PC-3 (cell line): ENCODE measurements at regions not wholly inside any gene's neighbourhood (a gene's known extent, or its start where the extent isn't known, plus 50 kb on each side); places are given as distances from the start of the nearest gene placed in this dataset.

ENCODE experiments used
- ATAC-seq: fragments of 200-7000 bp; cut with Tn5 transposase; 2 replicates; pipeline ENCODE4 v1.9.1; 2020; ENCODE audit warnings: mild to moderate bottlenecking, moderate library complexity
- BruUV-seq: library from RNA; stranded (reverse); fragments of 400-500 nt; replicated peaks from 2 replicates; lab custom pipeline; 2021; lab: Mats Ljungman, UMichigan
- CTCF ChIA-PET: fragments of 300-600 bp; sonication (Branson Sonifier 250); formaldehyde crosslinking; loops from one replicate; lab custom pipeline; 2022; ENCODE audit warnings: antibody characterized with exemption; lab: Charles Lee
- POLR2A ChIA-PET: fragments of 300-600 bp; sonication (Branson Sonifier 250); formaldehyde crosslinking; loops from one replicate; lab custom pipeline; 2022; ENCODE audit warnings: antibody characterized with exemption; ENCODE audit not compliant: unreplicated experiment; lab: Charles Lee
- DNase-seq: peaks from one replicate; pipeline ENCODE4 v3.0.0-alpha.2; 2015
- H2AFZ ChIP-seq: fragments of 300-600 bp; sonication (generic); 2 replicates; pipeline ENCODE4 v1.6.0; 2016; ENCODE audit warnings: antibody characterized with exemption, low read length
- H3F3A ChIP-seq: fragments of 300-600 bp; sonication (generic); one replicate; pipeline ENCODE4 v1.6.0; 2017; ENCODE audit warnings: antibody characterized with exemption, low read length, control low read depth, mild to moderate bottlenecking; ENCODE audit not compliant: unreplicated experiment
- H3K27ac ChIP-seq: fragments of 300-600 bp; sonication (generic); 2 replicates; pipeline ENCODE4 v1.5.1; 2016; ENCODE audit warnings: mild to moderate bottlenecking, low read length
- H3K27me3 ChIP-seq: fragments of 300-600 bp; sonication (generic); 2 replicates; pipeline ENCODE4 v1.6.1; 2016; ENCODE audit warnings: low read length, mixed read lengths
- H3K36me3 ChIP-seq: fragments of 300-600 bp; sonication (generic); 2 replicates; pipeline ENCODE4 v1.6.1; 2016; ENCODE audit warnings: low read depth, mixed run types, low read length, mixed read lengths
- H3K4me1 ChIP-seq: fragments of 300-600 bp; sonication (generic); 2 replicates; pipeline ENCODE4 v1.5.1; 2016; ENCODE audit warnings: low read length; ENCODE audit not compliant: insufficient read depth
- H3K4me2 ChIP-seq: fragments of 300-600 bp; sonication (generic); 2 replicates; pipeline ENCODE4 v1.6.0; 2016; ENCODE audit warnings: low read length
- H3K4me3 ChIP-seq: fragments of 300-600 bp; sonication (generic); 2 replicates; pipeline ENCODE4 v1.5.1; 2016; ENCODE audit warnings: mild to moderate bottlenecking, low read length, mixed read lengths
- H3K79me2 ChIP-seq: fragments of 300-600 bp; sonication (generic); 2 replicates; pipeline ENCODE4 v1.6.1; 2017; ENCODE audit warnings: low read length, mixed read lengths
- H3K9ac ChIP-seq: fragments of 300-600 bp; sonication (generic); 2 replicates; pipeline ENCODE4 v1.6.0; 2016; ENCODE audit warnings: mild to moderate bottlenecking, low read length
- H3K9me2 ChIP-seq: fragments of 300-600 bp; sonication (generic); replicated peaks from 2 replicates; pipeline ENCODE4 v1.6.1; 2016; ENCODE audit warnings: mixed run types, low read length, mixed read lengths
- H3K9me3 ChIP-seq: fragments of 300-600 bp; sonication (generic); 2 replicates; pipeline ENCODE4 v1.6.1; 2016; ENCODE audit warnings: low read length, mixed read lengths
- H4K20me1 ChIP-seq: fragments of 300-600 bp; sonication (generic); 2 replicates; pipeline ENCODE4 v1.6.1; 2016; ENCODE audit warnings: low read length, mixed read lengths
- CTCF ChIP-seq: fragments of 300-600 bp; sonication (generic); conservative IDR thresholded peaks from 2 replicates; pipeline ENCODE4 v1.5.1; 2017; ENCODE audit warnings: antibody characterized with exemption, low read depth, mild to moderate bottlenecking, low read length
- EZH2 ChIP-seq: fragments of 300-600 bp; sonication (generic); IDR thresholded peaks from one replicate; pipeline ENCODE4 v1.6.1; 2017; ENCODE audit warnings: antibody characterized with exemption, mild to moderate bottlenecking, low read length; ENCODE audit not compliant: unreplicated experiment
- EZH2phosphoT487 ChIP-seq: fragments of 300-600 bp; sonication (generic); IDR thresholded peaks from 2 replicates; pipeline ENCODE4 v1.6.1; 2018; ENCODE audit warnings: mild to moderate bottlenecking, antibody characterized with exemption, low read length, borderline replicate concordance
- intact Hi-C: fragments of 100-400 bp; cut with micrococcal nuclease; formaldehyde crosslinking; loops from 2 replicates; pipeline ENCODE4 v1.9.0; 2023

- H4K20me1 ChIP-seq = no peaks in the 10 kb centered on the region
- ATAC-seq (no peak), DNase-seq (no peak)
- TF ChIP-seq CTCF = no peak
- TF ChIP-seq EZH2 = no peak
- no peak for TF ChIP-seq EZH2phosphoT487
- no peaks in the 10 kb centered on the region for H3K9me3 ChIP-seq
- POLR2A ChIA-PET = no interaction called here
- H3K4me1 ChIP-seq = no peaks in the 10 kb centered on the region
- H3F3A ChIP-seq = no peaks in the 10 kb centered on the region
- H3K9me2 ChIP-seq = no peaks in the 10 kb centered on the region
- H3K4me3 ChIP-seq = no peak overlapping the region
- no peak overlapping the region for H3K4me2 ChIP-seq
- BruUV-seq = no TSS peak
- no peak overlapping the region for H2AFZ ChIP-seq
- no peak overlapping the region for H3K27ac ChIP-seq
- no peaks in the 10 kb centered on the region for H3K79me2 ChIP-seq
- H3K36me3 ChIP-seq = no peaks in the 10 kb centered on the region
- no peaks in the 10 kb centered on the region for H3K27me3 ChIP-seq
- H3K9ac ChIP-seq = no peak overlapping the region
- CTCF ChIA-PET = no interaction called here
- intact Hi-C loops = no loop called here
Observed at GRCh38 chr5:118700510-118700909, 287.8 kb downstream of the DTWD2 start.

GRCh38 chr5:118698774-118699173 is 289.6 kb downstream of the DTWD2 start:
- H3K36me3 ChIP-seq = no peaks in the 10 kb centered on the region
- intact Hi-C loops = no loop called here
- H3K9me2 ChIP-seq = no peaks in the 10 kb centered on the region
- no peak overlapping the region for H3K4me2 ChIP-seq
- no peak overlapping the region for H3K4me3 ChIP-seq
- H3K27ac ChIP-seq = no peak overlapping the region
- no peak overlapping the region for H2AFZ ChIP-seq
- TF ChIP-seq CTCF (no peak), EZH2phosphoT487 (no peak), EZH2 (no peak)
- no TSS peak for BruUV-seq
- CTCF ChIA-PET = no interaction called here
- no peaks in the 10 kb centered on the region for H3F3A ChIP-seq
- no peaks in the 10 kb centered on the region for H3K4me1 ChIP-seq
- POLR2A ChIA-PET = no interaction called here
- H3K9me3 ChIP-seq = no peaks in the 10 kb centered on the region
- ATAC-seq (no peak), DNase-seq (no peak)
- H3K79me2 ChIP-seq = no peaks in the 10 kb centered on the region
- no peaks in the 10 kb centered on the region for H4K20me1 ChIP-seq
- H3K9ac ChIP-seq = no peak overlapping the region
- H3K27me3 ChIP-seq = no peaks in the 10 kb centered on the region

DNA sequence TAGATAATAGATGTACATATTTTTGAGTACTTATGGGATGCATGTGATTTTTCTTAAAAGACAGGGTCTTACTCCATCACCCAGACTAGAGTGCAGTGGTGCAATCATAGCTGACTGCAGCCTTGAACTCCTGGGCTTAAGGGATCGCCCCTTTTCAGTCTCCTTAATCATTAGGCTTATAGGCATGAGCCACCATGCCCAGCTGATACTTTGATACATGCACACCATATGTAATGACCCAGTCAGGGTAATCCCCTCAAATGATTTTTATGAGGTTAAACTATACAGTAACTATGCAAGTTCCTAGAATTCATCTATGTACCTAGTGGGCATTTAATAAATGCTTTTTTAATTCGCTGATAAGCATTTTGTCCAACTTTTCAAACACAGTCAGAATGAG is 292.3 kb downstream of the DTWD2 start:
- TF ChIP-seq EZH2phosphoT487 (no peak), CTCF (no peak), EZH2 (no peak)
- Histone ChIP-seq H3K9me2 (no peaks in the 10 kb centered on the region), H3K4me3 (no peak overlapping the region), H3K36me3 (no peaks in the 10 kb centered on the region), H3K4me2 (no peak overlapping the region), H3K27me3 (no peaks in the 10 kb centered on the region), H3F3A (no peaks in the 10 kb centered on the region), H3K9ac (no peak overlapping the region), H3K79me2 (no peaks in the 10 kb centered on the region), H3K27ac (no peak overlapping the region), H3K4me1 (no peaks in the 10 kb centered on the region), H2AFZ (no peak overlapping the region), H4K20me1 (no peaks in the 10 kb centered on the region), H3K9me3 (no peaks in the 10 kb centered on the region)
- DNase-seq (no peak), ATAC-seq (no peak)
- BruUV-seq = no TSS peak
- intact Hi-C loops = no loop called here
- POLR2A ChIA-PET = no interaction called here
- CTCF ChIA-PET = no interaction called here
